Gastrocnemius medialis (tissue), 4 donors: ENCODE measurements at regions not wholly inside any gene's neighbourhood (a gene's known extent, or its start where the extent isn't known, plus 50 kb on each side); places are given as distances from the start of the nearest gene placed in this dataset.

Source experiments
- POLR2A ChIP-seq, 2 donors: fragments of 450-650 bp; IDR thresholded peaks; one replicate each; pipeline ENCODE4 v1.6.1; 2017; ENCODE audit warnings: antibody characterized with exemption in 2 of 2, mild to moderate bottlenecking in 2 of 2, moderate library complexity in 2 of 2
- TF ChIP-seq, protein P1 (sequence below), 5 experiments: fragments of 450-650 bp in 3 of 5; fragments of 200-600 bp in 2 of 5; sonication (generic) in 2 of 5; IDR thresholded peaks in 4 of 5; conservative IDR thresholded peaks in 1 of 5; 1 replicate in 4 of 5; 2 replicates in 1 of 5; pipeline ENCODE4 v1.5.1; 2016 to 2019; ENCODE audit warnings: antibody characterized with exemption in 5 of 5, mild to moderate bottlenecking in 3 of 5, moderate library complexity in 3 of 5

DNA sequence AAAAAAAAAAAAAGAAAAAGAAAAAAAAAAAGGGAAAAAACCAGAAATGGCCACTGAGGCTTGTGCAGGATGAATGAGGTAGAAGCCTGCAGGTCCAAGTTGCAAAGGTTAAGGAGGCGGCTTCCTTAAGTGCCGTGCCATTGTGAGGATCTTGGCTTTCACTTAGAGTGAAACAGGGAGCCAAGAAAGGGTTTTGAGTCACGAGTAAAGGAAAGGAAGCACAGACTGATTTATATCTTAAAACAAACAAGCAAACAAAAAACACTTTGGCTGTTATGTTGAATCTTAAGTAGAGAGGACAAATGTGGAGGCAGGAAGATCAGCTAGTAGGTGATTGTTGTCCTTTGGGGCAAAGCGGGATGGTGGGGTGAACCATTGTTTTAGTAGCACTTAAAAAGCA lies 749.7 kb upstream of the SOX11 start:
- TF ChIP-seq, protein P1, sequence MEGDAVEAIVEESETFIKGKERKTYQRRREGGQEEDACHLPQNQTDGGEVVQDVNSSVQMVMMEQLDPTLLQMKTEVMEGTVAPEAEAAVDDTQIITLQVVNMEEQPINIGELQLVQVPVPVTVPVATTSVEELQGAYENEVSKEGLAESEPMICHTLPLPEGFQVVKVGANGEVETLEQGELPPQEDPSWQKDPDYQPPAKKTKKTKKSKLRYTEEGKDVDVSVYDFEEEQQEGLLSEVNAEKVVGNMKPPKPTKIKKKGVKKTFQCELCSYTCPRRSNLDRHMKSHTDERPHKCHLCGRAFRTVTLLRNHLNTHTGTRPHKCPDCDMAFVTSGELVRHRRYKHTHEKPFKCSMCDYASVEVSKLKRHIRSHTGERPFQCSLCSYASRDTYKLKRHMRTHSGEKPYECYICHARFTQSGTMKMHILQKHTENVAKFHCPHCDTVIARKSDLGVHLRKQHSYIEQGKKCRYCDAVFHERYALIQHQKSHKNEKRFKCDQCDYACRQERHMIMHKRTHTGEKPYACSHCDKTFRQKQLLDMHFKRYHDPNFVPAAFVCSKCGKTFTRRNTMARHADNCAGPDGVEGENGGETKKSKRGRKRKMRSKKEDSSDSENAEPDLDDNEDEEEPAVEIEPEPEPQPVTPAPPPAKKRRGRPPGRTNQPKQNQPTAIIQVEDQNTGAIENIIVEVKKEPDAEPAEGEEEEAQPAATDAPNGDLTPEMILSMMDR (IDR thresholded peaks at IDR 0.05 in 4 of 5, conservative IDR thresholded peaks at IDR 0.05 in 1 of 5) = no peak
- TF ChIP-seq POLR2A (IDR thresholded peaks at IDR 0.05) = no peak
